Common myeloid progenitor, CD34-positive (primary cell): ENCODE measurements at regions not wholly inside any gene's neighbourhood (a gene's known extent, or its start where the extent isn't known, plus 50 kb on each side); places are given as distances from the start of the nearest gene placed in this dataset.
"Not testable (repeated sequence)": the region's sequence is repeated elsewhere in the genome, so short reads cannot be mapped to it uniquely, and the experiment has no call there.

ENCODE experiments used
- CTCF ChIA-PET: fragments of 350-600 bp; sonication (Branson Sonifier 250); formaldehyde crosslinking; loops from one replicate; lab custom pipeline; 2021; ENCODE audit warnings: antibody characterized with exemption; lab: Charles Lee
- POLR2A ChIA-PET: fragments of 350-600 bp; sonication (Branson Sonifier 250); formaldehyde crosslinking; loops from one replicate; lab custom pipeline; 2021; ENCODE audit warnings: antibody characterized with exemption; lab: Charles Lee
- DNase-seq, 3 donors: peaks; one replicate each; pipeline versions ENCODE4 v3.0.0 to v3.0.0-alpha.2; 2013
- H3K27ac ChIP-seq, 2 experiments: 1 replicate in 1 of 2; 2 replicates in 1 of 2; pipeline ENCODE4 v1.7.0; 2013; ENCODE audit warnings: inconsistent platforms in 2 of 2, low read length in 2 of 2, mild to moderate bottlenecking in 2 of 2, low read depth in 1 of 2, moderate library complexity in 1 of 2; ENCODE audit not compliant: severe bottlenecking in 2 of 2, insufficient read depth in 1 of 2, poor library complexity in 1 of 2
- H3K27me3 ChIP-seq, 5 experiments: replicated peaks in 2 of 5; 1 replicate in 3 of 5; 2 replicates in 2 of 5; pipeline versions ENCODE4 v1.6.1 to v1.7.0; 2013; ENCODE audit warnings: low read length in 4 of 5, mild to moderate bottlenecking in 2 of 5, moderate library complexity in 2 of 5, inconsistent platforms in 1 of 5; ENCODE audit not compliant: insufficient read depth in 5 of 5, control insufficient read depth in 4 of 5
- H3K36me3 ChIP-seq, 4 experiments: 1 replicate in 2 of 4; 2 replicates in 2 of 4; pipeline versions ENCODE4 v1.6.1 to v1.7.0; 2013; ENCODE audit warnings: low read length in 3 of 4, control low read depth in 1 of 4, mild to moderate bottlenecking in 1 of 4; ENCODE audit not compliant: control insufficient read depth in 4 of 4, insufficient read depth in 4 of 4
- H3K4me1 ChIP-seq, 4 experiments: 1 replicate in 3 of 4; 2 replicates in 1 of 4; pipeline versions ENCODE4 v1.6.1 to v1.7.1; 2013; ENCODE audit warnings: low read length in 3 of 4, mild to moderate bottlenecking in 3 of 4, control low read depth in 1 of 4, inconsistent platforms in 1 of 4, moderate library complexity in 1 of 4; ENCODE audit not compliant: control insufficient read depth in 4 of 4, insufficient read depth in 4 of 4; ENCODE audit errors: control extremely low read depth in 1 of 4
- H3K4me3 ChIP-seq, 7 experiments: 1 replicate in 4 of 7; 2 replicates in 3 of 7; pipeline versions ENCODE4 v1.5.1 to v1.7.0; 2013; ENCODE audit warnings: mild to moderate bottlenecking in 7 of 7, low read length in 6 of 7, moderate library complexity in 6 of 7, inconsistent platforms in 2 of 7, low read depth in 2 of 7, control low read depth in 1 of 7; ENCODE audit not compliant: insufficient read depth in 4 of 7, control insufficient read depth in 1 of 7; ENCODE audit errors: extremely low read depth in 1 of 7
- H3K9me3 ChIP-seq, 5 experiments: 1 replicate in 4 of 5; 2 replicates in 1 of 5; pipeline versions ENCODE4 v1.6.1 to v1.7.1; 2013; ENCODE audit warnings: low read length in 4 of 5, mild to moderate bottlenecking in 2 of 5, inconsistent platforms in 1 of 5, low read depth in 1 of 5, moderate library complexity in 1 of 5; ENCODE audit not compliant: control insufficient read depth in 4 of 5, insufficient read depth in 2 of 5; ENCODE audit errors: control extremely low read depth in 1 of 5
- WGBS: methylation state at CpG from one replicate; pipeline ENCODE4 v1.1.5; 2013; ENCODE audit not compliant: insufficient coverage; 5-methylcytosine and 5-hydroxymethylcytosine counted together

DNA sequence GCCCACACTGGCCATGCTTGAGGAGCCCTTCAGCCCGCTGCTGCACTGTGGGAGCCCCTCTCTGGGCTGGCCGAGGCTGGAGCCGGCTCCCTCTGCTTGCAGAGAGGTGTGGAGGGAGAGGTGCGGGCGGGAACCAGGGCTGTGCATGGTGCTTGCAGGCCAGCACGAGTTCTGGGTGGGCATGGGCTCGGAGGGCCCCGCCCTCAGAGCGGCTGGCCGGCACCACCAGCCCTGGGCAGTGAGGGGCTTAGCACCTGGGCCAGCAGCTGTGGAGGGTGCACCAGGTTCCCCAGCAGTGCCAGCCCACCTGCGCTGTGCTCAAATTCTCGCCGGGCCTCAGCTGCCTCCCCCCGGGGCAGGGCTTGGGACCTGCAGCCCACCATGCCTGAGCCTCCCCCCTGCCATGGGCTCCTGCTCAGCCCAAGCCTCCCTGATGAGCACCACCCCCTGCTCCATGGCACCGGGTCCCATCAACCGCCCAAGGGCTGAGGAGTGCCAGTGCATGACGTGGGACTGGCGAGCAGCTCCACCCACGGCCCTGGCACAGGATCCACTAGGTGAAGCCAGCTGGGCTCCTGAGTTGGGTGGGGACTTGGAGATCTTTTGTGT lies 665.9 kb upstream of the ZNF385D start:
- over 99% methylated on average over 13 of the region's 19 CpGs for WGBS
- CTCF ChIA-PET, H3K9me3 ChIP-seq, H3K27ac ChIP-seq, H3K4me3 ChIP-seq, H3K27me3 ChIP-seq, DNase-seq, H3K4me1 ChIP-seq, H3K36me3 ChIP-seq, POLR2A ChIA-PET: not testable (repeated sequence)

DNA sequence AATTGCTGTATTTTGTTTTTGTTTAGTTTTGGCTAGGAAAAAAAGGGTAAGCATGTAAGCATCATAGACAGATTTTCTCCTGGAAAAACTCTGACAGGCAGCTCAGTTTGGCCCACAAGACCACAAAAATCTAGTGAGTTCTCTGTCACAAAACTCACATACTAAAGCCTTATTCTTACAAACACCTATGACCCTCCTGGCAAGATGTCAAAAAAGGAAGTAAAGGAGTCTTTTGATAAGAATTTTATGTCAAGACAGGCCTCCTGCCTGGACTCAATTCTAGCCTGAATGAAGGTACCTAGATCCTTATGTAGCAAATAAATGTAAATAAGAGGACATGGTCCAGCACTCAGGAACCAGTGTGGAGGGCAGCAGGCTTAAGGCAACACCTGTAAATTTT lies 668.3 kb upstream of the ZNF385D start:
- DNase-seq, result peak; percentile 7 to 53 (median 44)
- ChIA-PET POLR2A (no interaction called here), CTCF (no interaction called here)
- Histone ChIP-seq H3K27ac (no peak overlapping the region), H3K27me3 (no peaks in the 10 kb centered on the region), H3K9me3 (peaks cover 0 to 3% (median 0%) of the 10 kb centered on the region in 5 experiments), H3K36me3 (no peaks in the 10 kb centered on the region), H3K4me1 (peaks cover 0 to 4% (median 0%) of the 10 kb centered on the region in 4 experiments), H3K4me3 (no peak overlapping the region)

DNA sequence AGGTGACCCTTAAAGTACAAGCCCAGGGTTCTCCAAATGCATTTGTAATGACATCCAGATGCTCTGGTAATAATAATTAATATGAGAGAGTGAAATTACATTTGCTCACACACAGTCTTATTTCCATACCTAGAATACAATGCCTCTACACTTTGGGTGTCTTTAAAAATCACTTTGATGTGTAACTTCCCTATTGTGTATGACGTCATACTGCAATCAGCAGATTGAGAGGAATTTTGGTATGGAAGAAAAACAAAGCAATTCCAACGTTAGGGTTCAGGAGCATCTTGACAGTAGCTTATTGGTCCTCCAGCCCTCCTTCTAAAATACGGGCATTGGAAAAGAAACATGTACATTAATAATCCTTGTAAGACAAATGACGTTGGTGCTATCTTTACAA lies 670.6 kb upstream of the ZNF385D start:
- no peak overlapping the region for H3K4me3 ChIP-seq
- POLR2A ChIA-PET, result no interaction called here

GRCh38 chr3:22431334-22431733 lies 680.3 kb upstream of the ZNF385D start:
- 40% methylated on average over 1 of the region's 1 CpG for WGBS
- Histone ChIP-seq H3K36me3 (no peaks in the 10 kb centered on the region), H3K4me3 (no peak overlapping the region), H3K9me3 (no peaks in the 10 kb centered on the region), H3K27me3 (no peaks in the 10 kb centered on the region), H3K4me1 (peaks cover 0 to 3% (median 0%) of the 10 kb centered on the region in 4 experiments), H3K27ac (no peak overlapping the region)
- CTCF ChIA-PET, result no interaction called here
- DNase-seq, result no peak
- POLR2A ChIA-PET, result no interaction called here

More for the DNA sequence above, 670.6 kb upstream of the ZNF385D start:
- no peak for DNase-seq
- H3K36me3 ChIP-seq, result no peaks in the 10 kb centered on the region
- no peaks in the 10 kb centered on the region for H3K27me3 ChIP-seq
- no peak overlapping the region for H3K27ac ChIP-seq
- CTCF ChIA-PET, result no interaction called here
- H3K9me3 ChIP-seq, result peaks cover 0 to 2% (median 0%) of the 10 kb centered on the region in 5 experiments
- peaks cover 0 to 4% (median 0%) of the 10 kb centered on the region in 4 experiments for H3K4me1 ChIP-seq
- 83% methylated on average over 1 of the region's 4 CpGs for WGBS

- POLR2A ChIA-PET, result no interaction called here
Measured at GRCh38 chr3:22439626-22440025, 688.6 kb upstream of the ZNF385D start.

GRCh38 chr3:22441711-22442110 lies 690.7 kb upstream of the ZNF385D start:
- H3K27me3 ChIP-seq, result no peaks in the 10 kb centered on the region
- H3K4me3 ChIP-seq, result no peak overlapping the region
- no peak for DNase-seq
- POLR2A ChIA-PET, result no interaction called here
- H3K27ac ChIP-seq, result no peak overlapping the region
- no peaks in the 10 kb centered on the region for H3K36me3 ChIP-seq
- CTCF ChIA-PET, result interaction anchor here (0.9 kb wide), 1 partner anchor 9 kb away, joined by 4 read pairs; no protein-coding TSS in a partner anchor
- H3K4me1 ChIP-seq, result no peaks in the 10 kb centered on the region
- 100% methylated on average over 2 of the region's 2 CpGs for whole genome bisulfite sequencing
- H3K9me3 ChIP-seq, result no peaks in the 10 kb centered on the region

More at GRCh38 chr3:22439626-22440025, 688.6 kb upstream of the ZNF385D start:
- Histone ChIP-seq H3K4me1 (no peaks in the 10 kb centered on the region), H3K4me3 (no peak overlapping the region), H3K9me3 (no peaks in the 10 kb centered on the region), H3K27me3 (no peaks in the 10 kb centered on the region), H3K36me3 (no peaks in the 10 kb centered on the region), H3K27ac (no peak overlapping the region)
- CTCF ChIA-PET, result no interaction called here
- 97% methylated on average over 3 of the region's 4 CpGs for WGBS
- no peak for DNase-seq

DNA sequence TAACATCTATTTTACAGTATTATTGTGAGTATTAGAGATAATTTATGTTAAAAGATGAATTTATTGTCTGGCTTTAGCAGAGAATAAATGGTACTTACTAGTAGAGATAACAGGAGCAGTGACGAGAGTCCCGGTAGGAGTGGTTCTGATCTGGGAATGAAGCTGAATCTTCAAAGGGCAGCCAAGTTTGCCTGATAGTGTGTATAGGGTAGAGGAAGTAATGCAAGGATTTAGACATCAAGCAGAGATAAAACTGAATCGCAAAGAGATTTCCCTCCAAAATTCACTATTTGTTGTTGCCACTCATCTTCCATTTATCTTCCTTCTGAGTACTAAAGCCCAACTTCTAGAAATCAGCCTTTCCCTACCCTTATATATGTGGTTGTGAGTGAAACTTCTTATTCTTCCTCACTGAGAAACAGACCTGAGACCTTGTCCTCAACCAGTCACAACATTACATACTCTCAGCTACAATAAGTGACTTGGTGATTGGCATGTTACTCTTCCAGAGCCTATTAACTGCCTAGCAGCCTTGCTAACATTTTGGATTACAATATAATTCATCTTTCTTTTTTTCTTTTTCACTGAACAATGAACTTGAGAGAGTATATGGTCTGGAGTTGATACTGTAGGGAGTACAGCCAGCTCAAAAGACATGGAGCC lies 692.7 kb upstream of the ZNF385D start:
- Histone ChIP-seq H3K4me1 (no peaks in the 10 kb centered on the region), H3K27me3 (no peaks in the 10 kb centered on the region), H3K4me3 (no peak overlapping the region), H3K36me3 (no peaks in the 10 kb centered on the region), H3K9me3 (no peaks in the 10 kb centered on the region), H3K27ac (no peak overlapping the region)
- WGBS, result 92% methylated on average over 2 of the region's 3 CpGs
- no peak for DNase-seq
- ChIA-PET POLR2A (no interaction called here), CTCF (no interaction called here)
